GM21360 (cell line): ENCODE measurements at regions not wholly inside any gene's neighbourhood (a gene's known extent, or its start where the extent isn't known, plus 50 kb on each side); places are given as distances from the start of the nearest gene placed in this dataset.
"Not testable (repeated sequence)": the region's sequence is repeated elsewhere in the genome, so short reads cannot be mapped to it uniquely, and the experiment has no call there.

Experiments used
- ATAC-seq: cut with Tn5 transposase; IDR thresholded peaks from one replicate; pipeline ENCODE4 v1.9.1; 2021; ENCODE audit warnings: mild to moderate bottlenecking, moderate library complexity; ENCODE audit not compliant: unreplicated experiment

GRCh38 chr16:79881107-79881506 lies 280.6 kb upstream of the MAF start:
- ATAC-seq = not testable (repeated sequence)

DNA sequence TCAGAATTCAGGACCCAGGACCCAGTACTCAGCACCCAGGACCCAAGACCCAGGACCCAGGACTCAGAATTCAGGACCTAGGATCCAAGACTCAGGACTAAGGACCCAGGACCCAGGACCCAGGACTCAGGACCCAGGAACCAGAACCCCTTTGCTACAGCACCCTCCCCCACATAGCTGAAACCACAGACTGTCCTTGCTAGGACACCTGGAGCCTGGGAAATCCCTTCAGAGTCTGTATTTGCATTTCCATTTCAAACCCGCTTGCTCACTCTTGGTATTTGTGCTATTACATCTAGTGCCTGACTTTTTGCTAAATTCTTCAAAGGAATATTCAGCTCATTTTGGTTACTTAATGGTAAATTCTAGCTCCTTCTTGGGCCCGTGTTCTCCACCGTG lies 275.8 kb upstream of the MAF start:
- peak; percentile 72 for ATAC-seq

GRCh38 chr16:79874391-79874790 lies 273.9 kb upstream of the MAF start:
- ATAC-seq = no peak

GRCh38 chr16:79873825-79874224 lies 273.3 kb upstream of the MAF start:
- ATAC-seq = no peak

GRCh38 chr16:79871906-79872305 lies 271.4 kb upstream of the MAF start:
- no peak for ATAC-seq

GRCh38 chr16:79870016-79870886 lies 269.7 kb upstream of the MAF start:
- no peak for ATAC-seq

DNA sequence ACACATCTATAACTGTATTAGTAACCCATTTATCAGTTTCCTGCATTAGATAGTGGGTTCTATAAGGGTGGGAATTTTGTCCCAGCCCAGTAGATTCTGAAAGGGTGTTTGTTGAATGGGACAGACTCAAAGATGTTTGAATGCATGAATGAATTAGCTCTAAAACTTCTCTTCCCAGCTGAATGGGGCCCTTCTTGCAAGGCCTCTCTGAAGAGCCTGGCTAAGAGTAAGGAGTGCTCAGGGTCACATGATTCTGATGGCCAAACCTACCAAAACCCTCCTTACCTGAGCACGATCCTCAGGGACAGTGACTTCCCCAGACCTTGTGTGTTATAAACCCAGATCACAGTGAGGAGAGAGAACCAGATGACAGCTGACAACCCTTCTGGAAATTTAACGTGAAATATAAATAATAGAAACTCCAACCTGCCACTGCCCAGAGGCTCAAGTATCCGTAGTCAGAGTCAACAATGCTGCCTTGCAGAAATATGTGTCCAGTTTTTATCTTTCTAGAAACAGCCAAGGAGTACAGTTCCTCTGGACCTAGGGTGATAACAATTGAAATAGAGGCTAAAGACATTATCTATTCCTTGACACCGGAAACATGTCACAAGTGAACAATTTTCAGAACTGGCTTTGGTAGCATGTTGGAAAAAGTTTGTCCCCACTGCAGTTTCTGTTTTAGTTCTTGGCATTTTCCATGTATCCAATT lies 268.9 kb upstream of the MAF start:
- no peak for ATAC-seq

- ATAC-seq = no peak
Observed at GRCh38 chr16:79868841-79869240, 268.3 kb upstream of the MAF start.

DNA sequence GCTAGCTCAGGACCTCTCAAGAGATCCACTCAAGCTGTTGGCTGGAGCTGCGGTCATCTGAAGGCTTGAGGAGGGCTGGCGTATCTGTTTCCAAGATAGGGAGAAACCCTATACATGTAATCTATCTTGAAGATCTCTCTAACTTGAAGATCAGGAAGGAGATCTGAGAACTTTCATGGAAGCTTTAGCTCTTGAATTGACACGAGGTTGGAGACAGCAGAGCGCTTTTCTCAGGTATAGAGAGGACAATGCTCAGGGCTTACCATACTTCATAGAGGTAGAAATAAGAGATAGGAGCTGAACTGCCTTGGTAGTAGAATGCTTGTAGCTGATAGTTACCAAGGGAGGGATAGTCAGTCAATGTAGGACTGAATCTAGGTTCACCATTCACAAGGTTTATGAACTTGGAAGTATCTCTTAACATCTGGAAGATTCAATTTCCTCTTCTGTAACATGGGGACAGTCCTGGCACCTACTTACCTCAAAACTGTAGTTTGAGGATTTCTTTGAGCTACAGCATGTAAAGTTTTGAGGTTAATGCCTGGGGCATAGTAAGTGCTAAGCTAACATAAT lies 267.0 kb upstream of the MAF start:
- no peak for ATAC-seq

GRCh38 chr16:79865918-79866317 lies 265.4 kb upstream of the MAF start:
- ATAC-seq = no peak

GRCh38 chr16:79864781-79865391 lies 264.3 kb upstream of the MAF start:
- no peak for ATAC-seq

- ATAC-seq = no peak
Observed at GRCh38 chr16:79864032-79864780, 263.7 kb upstream of the MAF start.

DNA sequence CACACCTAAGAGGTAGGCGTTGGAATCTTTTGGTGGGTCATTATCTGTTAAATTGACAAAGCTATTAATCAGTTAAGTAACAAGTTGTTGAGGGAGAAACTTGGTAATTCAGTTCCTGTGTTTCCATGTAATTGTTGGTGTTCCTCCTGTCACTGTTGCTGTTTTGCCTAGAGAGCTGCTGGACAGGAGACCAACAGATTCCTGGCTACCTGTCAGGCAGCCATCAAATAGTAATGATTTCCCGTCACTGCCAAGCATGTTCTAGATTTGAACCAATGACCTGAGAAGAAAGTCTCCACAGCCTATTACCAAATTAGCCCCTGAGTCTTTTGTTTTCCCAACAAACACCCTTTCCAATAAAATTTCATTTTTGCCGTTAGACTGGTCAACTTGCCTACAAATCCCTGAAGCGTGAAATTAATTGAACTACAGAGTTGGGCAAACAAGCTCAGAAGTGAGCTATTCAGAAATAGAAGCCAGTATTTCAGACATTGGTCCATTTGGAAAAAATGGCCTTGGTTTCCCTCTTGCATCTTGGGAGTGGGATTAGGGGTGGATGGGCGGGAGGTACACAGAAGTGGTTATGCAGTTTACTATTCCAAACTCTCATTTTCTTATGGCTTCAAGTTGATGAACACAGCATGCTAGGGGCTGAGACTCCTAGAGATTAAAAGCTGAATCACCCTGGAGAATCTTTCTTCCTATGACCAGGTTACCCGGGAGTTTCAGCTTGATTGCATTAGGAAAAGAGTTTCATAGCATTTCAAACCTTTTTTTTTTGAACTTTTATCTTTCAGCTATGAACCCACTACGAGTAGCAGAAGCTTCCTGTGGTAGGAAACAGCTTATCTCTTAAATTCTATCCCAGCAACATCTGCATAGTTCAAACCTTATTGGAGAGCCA lies 262.8 kb upstream of the MAF start:
- ATAC-seq = no peak

DNA sequence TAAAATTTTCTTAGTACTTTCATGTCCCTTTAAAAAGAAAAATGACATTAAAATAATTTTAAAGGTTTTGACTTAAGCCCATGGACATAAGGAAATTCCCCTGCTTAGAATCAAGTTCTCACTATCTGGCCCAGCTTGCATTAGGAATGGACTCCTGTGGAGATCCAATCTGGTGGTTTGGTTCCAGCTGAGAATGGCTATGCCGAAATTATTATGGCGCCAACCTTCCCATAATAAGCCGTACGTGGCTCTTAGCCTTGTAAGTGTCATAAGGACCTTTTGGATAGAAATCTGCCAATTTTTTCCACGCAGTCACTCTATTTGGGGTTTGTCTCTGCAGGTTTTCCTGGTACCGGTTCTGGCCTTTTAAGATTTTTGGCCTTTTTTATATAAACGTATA lies 262.1 kb upstream of the MAF start:
- ATAC-seq = no peak

- ATAC-seq = no peak
Observed at GRCh38 chr16:79856581-79856980, 256.0 kb upstream of the MAF start.

GRCh38 chr16:79850348-79850747 lies 249.8 kb upstream of the MAF start:
- ATAC-seq = no peak

DNA sequence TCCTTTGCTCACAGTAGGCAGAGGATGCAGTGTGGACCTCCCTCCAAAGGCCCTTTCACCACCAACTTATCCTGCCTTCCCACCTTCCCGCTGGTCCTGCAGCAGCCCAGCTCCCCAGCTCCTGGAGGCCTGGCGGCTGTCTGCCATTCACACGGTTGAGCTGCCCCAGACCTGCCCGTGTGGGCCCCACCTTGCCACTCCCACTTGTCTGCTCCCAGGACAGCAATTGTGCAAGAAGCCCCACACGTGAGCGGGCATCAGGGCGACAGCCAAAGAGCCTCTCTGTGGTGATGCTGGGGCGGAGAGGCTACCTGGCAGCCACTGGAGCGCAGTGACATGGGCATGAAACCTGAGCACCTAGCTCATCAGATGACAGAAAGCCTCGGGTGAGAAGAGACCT lies 248.6 kb upstream of the MAF start:
- no peak for ATAC-seq

- no peak for ATAC-seq
Observed at GRCh38 chr16:79848719-79849118, 248.2 kb upstream of the MAF start.

- no peak for ATAC-seq
Observed at GRCh38 chr16:79847569-79847968, 247.0 kb upstream of the MAF start.

- no peak for ATAC-seq
Observed at GRCh38 chr16:79847101-79847500, 246.6 kb upstream of the MAF start.
